Fibroblast of the aortic adventitia (primary cell): ENCODE measurements at regions not wholly inside any gene's neighbourhood (a gene's known extent, or its start where the extent isn't known, plus 50 kb on each side); places are given as distances from the start of the nearest gene placed in this dataset.
A peak's percentile ranks its signal among the peaks of the same experiment; 100 is the strongest.

Experiments used
- DNase-seq: peaks from one replicate; pipeline ENCODE4 v3.0.0-alpha.2; 2010; ENCODE audit warnings: low read depth
- H3K4me3 ChIP-seq: 2 replicates; pipeline ENCODE4 v1.5.1; 2011; ENCODE audit warnings: low read depth, mild to moderate bottlenecking, control low read depth, low read length, moderate library complexity
- TF ChIP-seq, protein P1 (sequence below): IDR thresholded peaks from 2 replicates; pipeline ENCODE4 v1.5.1; 2011; ENCODE audit warnings: mild to moderate bottlenecking, low read length, control low read depth, inconsistent platforms; ENCODE audit not compliant: insufficient read depth

- TF ChIP-seq, protein P1, sequence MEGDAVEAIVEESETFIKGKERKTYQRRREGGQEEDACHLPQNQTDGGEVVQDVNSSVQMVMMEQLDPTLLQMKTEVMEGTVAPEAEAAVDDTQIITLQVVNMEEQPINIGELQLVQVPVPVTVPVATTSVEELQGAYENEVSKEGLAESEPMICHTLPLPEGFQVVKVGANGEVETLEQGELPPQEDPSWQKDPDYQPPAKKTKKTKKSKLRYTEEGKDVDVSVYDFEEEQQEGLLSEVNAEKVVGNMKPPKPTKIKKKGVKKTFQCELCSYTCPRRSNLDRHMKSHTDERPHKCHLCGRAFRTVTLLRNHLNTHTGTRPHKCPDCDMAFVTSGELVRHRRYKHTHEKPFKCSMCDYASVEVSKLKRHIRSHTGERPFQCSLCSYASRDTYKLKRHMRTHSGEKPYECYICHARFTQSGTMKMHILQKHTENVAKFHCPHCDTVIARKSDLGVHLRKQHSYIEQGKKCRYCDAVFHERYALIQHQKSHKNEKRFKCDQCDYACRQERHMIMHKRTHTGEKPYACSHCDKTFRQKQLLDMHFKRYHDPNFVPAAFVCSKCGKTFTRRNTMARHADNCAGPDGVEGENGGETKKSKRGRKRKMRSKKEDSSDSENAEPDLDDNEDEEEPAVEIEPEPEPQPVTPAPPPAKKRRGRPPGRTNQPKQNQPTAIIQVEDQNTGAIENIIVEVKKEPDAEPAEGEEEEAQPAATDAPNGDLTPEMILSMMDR: no peak
- H3K4me3 ChIP-seq: no peak overlapping the region
- DNase-seq: peak; percentile 63
Observed at GRCh38 chr2:240277073-240277806, 136.8 kb upstream of the OTOS start.

DNA sequence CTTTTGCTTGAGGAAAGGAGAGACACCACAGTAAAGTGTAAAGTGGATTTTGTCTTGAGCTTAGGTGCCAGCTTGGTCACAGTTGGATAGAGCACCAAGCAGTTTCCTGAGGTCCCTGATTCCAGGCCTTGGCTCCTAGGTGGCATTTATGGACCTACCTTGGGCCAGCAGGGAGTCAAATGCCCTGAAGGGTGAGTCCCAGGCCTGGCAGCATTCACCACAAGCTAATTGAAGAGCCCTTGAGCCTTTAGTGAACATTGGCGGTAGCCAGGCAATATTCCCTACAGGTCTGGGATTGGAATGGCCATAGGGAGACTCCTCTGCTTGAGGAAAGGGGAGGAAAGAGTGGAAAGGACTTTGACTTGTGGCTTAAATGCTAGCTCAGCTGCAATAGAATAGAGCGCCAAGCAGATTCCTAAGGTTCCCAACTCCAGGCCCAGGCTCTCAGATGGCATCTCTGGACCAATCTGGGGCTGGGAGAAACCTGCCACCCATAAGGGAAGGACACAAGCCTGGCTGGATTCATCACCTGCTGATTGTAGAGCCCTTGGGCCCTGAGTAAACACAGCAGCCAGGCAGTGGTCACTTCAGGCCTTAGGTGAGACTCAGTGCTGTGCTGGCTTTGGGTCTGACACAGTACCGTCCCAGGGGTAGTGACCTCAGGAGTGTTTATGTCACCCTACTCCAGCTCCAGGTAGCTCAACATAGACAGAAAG, 137.5 kb upstream of the OTOS start:
- H3K4me3 ChIP-seq: no peak overlapping the region
- TF ChIP-seq, protein P1: no peak
- DNase-seq: no peak

DNA sequence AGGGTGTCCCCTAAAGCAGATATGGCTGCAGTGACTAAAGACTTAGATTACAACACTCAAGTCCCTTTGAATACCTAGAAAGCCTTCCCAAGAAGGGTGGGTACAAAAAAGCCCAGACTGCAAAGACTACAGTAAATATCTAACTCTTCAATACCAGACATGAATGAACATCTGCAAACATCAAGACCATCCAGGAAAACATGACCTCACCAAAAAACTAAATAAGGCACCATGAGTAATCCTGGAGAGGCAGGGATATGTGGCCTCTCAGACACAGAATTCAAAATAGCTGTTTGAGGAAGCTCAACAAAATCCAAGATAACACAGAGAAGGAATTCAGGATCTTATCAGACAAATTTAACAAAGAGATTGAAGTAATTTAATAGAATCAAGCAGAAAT, 138.2 kb upstream of the OTOS start:
- DNase-seq: peak; percentile 43
- H3K4me3 ChIP-seq: no peak overlapping the region
- TF ChIP-seq, protein P1: no peak

GRCh38 chr2:240280621-240281020, 140.2 kb upstream of the OTOS start:
- TF ChIP-seq, protein P1: no peak
- DNase-seq: no peak

DNA sequence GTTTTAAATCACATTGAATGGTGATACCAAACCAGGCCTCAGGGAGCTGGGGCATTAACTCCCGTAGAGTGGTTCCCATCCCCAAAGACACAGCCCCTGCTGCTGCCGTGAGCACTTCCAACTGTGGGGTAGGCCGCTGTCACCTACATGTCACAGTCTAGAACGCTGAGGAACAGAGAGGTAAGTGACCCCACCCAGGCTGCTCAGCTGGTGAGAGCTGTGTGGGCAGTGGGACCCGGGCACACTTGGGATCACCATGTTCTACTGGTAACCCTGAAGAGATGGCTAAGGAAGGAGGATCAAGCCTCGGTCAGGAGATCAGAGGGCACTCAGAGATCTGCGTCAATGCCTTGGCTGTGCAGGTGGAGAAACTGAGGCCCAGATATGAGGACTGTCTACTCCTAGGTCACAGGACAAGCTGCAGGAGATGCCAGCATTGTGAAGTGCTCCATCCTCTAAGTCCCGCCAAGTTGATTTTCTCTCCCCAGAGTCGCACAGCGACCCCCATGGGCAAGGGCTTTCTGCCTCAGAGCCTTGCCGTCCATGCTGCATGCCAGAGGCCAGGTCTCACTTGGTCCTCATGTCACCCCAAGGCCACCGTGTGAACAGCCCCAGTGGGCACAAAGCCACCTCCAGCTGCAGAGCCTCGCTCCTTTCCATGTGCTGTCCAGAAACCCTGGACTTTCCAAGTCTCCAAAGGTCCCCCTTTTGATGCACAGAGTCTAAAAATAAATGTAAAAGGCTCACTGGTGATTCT, 144.2 kb upstream of the OTOS start:
- no peak overlapping the region for H3K4me3 ChIP-seq
- TF ChIP-seq, protein P1: no peak
- DNase-seq: no peak

More at GRCh38 chr2:240280621-240281020, 140.2 kb upstream of the OTOS start:
- H3K4me3 ChIP-seq: no peak overlapping the region

DNA sequence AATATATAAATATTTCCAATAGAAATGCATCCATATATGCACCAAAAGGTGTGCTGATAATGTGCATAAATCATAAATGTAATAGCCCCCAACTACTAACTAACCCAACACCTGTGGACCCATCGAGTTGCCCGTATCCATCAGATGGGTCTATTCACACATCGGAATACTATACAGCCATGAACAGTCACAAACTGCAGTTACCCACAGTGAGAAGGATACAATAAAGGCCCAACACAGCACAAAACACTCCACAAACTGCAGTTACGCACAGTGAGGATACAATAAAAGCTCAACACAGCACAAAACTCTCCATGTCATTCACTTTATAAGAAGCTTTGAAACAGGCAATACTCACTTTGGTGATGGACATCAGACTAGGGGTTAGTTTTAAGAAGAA, 145.3 kb upstream of the OTOS start:
- TF ChIP-seq, protein P1: no peak
- H3K4me3 ChIP-seq: no peak overlapping the region
- DNase-seq: no peak
